PFSK-1 (cell line): ENCODE measurements at regions not wholly inside any gene's neighbourhood (a gene's known extent, or its start where the extent isn't known, plus 50 kb on each side); places are given as distances from the start of the nearest gene placed in this dataset.

Source experiments
- POLR2AphosphoS5 ChIP-seq: IDR thresholded peaks from 2 replicates; pipeline ENCODE4 v1.6.1; 2012; ENCODE audit warnings: low read depth, mild to moderate bottlenecking, control low read depth, low read length, moderate library complexity
- REST ChIP-seq, 2 experiments: IDR thresholded peaks; 2 replicates each; pipeline versions ENCODE4 v1.6.1 to v1.8.0; 2011 to 2012; ENCODE audit warnings: low read depth in 2 of 2, low read length in 2 of 2, control low read depth in 1 of 2, inconsistent platforms in 1 of 2, mild to moderate bottlenecking in 1 of 2, moderate library complexity in 1 of 2; ENCODE audit not compliant: insufficient read depth in 1 of 2
- SIN3A ChIP-seq: IDR thresholded peaks from 2 replicates; pipeline ENCODE4 v1.6.1; 2012; ENCODE audit warnings: mild to moderate bottlenecking, low read length, moderate library complexity, borderline replicate concordance; ENCODE audit not compliant: insufficient read depth

- TF ChIP-seq REST (IDR thresholded peaks at IDR 0.05; ENCODE audit: insufficient read depth in 1 of 2, low read depth in 2 of 2, low read length in 2 of 2) (no peak), SIN3A (no peak), POLR2AphosphoS5 (no peak)
Measured at GRCh38 chr14:45332360-45332988, 79.5 kb upstream of the MIS18BP1 start.
